HPDE6-E6E7 (cell line): ENCODE measurements at regions not wholly inside any gene's neighbourhood (a gene's known extent, or its start where the extent isn't known, plus 50 kb on each side); places are given as distances from the start of the nearest gene placed in this dataset.

Experiments
- DNase-seq: peaks from one replicate; pipeline ENCODE4 v3.0.0; 2011; ENCODE audit warnings: missing footprints; ENCODE audit errors: extremely low spot score

DNA sequence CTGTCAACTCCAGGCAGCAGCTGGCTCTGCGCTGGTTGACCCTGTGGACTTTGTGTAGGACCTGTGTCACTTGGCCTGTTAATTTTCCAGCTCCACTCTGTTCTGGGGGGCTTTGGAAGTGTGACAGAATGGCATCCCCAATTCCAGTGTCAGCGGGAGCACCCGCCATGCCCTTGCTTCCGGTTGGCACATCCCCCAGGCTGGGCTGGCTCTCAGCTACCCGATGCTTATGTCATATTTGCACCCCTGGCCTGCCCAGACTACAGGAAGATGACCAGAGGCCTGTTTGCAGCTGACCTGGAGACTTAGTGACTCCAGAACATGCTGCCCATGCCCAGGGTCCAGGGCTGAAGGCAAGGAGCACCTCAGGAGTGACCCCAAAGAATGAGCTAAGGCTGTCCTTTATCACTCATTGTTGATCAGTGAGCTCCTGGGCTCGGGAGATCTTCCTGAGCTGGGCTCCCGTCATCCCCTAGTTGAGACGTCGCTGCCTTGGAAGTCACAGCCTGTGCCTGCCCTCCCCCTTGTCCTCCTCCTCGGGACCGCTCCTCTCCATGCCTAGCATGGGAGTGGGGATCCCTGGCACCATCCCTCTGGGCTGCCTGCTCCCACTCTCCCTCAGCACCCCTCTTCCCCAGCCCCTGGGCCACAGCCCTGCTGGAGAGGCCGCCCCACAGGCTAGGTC is 163.4 kb upstream of the RTL1 start:
- DNase-seq, result no peak

DNA sequence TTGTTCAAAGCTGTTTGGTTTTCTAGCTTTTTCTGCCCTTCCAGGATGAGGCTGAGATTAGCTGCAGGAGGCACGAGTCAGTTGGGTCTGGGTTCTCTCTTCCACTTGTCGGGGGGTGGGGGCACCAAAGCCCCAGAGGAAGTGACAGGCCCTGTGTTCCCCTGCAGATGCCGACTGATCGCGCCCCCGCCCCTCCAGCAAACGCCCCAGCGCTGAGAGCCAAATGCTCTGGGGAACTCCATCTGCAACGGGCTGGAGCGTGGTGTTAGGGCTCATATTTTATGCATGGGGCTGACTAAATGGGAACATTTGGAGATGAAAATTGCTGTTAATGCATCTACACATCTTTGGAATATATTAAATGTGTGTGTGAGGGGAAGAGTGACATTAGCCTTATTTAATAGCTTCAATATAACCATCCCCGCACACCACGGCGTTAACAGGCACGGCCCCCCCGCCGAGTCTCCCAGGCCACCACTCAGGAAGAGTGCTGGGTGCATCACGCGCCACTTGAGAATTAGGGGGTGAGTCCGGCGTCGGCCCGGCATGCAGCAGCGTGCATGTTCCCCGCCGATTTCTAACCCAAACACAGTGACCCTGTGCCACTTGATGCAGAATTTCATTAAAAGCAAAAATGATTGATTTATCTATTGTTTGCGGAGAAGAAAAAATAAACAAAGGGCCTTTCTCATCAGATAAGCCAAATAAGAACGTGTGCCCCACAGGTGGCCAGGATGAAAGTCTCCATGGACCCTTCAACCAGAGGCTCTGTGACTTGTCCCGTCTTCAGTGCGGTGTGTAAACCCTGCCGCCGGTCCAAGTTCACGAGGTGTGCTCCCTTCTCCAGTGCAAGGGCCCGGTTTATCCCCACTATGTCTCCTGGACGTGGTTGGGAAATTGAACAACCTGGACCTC is 165.0 kb upstream of the RTL1 start:
- no peak for DNase-seq

DNA sequence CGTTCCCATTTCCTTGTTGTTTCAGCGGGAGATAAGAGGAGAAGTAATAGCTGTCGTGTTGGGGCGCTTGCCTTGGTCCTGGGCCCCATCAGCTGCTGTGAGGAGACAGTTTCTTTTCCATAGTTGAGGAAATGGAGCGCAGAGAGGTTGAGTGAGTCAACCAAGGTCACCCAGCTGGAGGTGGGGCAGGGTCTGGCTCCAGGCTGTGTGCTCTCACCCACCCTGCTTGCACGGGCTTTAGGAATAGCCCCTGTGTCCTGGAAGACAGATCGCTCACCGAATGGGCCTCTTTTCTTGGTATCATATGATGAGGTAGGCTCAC is 165.7 kb upstream of the RTL1 start:
- DNase-seq, result no peak

DNA sequence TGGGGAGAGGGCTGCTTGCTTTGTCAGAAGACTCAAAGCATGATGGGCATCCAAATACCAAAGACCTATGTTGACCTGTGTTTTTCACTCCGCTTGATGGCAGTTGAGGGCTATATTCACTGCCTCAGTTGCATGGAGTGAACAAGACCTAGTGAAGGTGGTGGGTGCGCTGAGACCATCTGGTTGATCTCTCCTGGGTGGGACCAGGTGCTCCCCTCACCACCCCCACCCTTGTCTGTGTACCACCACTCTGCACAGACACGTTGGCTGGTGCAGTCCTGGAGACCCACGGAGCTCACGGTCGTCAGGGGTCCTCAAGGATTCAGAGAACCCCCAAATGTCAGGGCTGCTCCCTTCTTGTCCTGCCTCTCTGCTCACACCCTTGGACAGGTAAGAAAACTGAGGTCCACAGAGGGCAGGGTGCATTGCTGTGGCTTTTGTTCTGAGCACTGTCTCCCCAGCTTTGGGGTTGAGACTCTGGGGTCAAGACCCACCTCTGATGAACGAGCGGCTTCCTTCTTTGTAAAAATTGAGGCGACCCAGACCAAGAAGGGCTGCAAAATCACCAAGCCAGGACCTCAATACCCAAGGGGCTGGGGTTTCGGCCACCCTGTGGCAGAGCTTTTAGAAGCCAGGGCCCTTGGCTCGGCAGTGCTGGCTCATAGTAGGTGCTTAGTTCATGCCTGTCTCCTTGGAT is 166.3 kb upstream of the RTL1 start:
- DNase-seq, result no peak

DNA sequence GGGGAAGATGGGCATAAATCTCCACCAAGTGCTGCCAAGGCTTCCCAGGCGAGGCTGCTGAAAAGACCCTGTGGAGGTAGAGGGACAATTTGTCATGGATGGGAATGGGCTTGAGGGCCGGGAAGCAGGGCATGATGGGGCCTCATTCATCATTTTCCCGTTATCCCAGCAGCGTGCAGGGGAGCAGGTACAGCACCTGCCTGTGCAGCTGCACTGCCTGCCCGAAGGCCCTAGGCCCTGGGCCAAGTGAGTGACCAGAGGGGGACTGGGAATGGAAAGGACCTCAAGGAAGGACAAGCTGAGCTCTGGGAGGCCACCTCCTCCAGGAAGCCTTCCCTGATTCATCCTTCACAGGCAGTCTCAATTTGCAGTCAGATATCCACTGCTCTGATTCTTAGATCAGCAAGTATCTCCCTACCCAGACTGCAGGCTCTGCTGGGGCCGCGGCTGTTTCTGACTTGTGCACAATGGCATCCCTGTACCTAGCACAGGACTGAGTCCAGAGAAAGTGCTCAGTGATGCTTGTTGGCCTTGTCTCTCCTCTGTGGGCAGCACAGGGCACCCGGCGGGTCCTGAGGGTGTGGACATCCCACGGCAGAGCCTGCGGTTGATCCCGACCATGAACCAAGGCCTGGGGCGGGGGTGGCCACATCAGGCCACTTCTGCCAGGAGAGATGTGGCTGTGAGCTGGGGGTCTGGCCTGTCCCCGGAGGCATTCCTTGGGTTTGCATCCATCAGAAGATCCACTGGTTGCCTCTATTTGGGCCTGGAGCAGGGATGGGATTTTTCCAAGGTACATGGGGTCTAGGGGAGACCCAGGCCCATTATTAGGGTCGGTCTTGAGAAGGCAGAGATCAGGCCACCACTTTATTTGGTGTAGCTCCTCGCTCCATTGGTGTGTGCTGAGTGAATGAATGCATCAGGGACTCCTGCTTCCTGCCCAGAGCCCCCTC is 167.3 kb upstream of the RTL1 start:
- no peak for DNase-seq

DNA sequence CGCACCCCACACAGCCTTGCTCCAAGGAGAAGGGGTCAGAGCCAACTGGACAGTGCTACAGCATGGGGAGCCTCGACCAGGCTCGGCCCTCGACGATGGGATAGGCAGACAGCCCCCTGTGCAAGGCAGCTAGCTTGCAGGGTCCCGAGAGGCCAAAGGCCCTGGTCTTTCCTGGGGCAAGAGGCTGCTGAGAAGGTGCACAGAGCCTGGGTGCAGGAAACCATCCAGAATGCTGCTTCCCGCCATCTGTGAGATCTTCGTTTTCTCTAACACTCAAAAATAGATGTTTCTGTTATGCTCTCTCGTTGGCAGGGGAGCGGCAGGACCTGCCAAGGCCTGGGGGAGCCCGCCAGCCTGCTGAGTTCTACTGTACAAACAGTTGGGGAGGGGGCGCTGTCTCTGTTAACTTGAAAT is 168.0 kb upstream of the RTL1 start:
- DNase-seq, result no peak

DNA sequence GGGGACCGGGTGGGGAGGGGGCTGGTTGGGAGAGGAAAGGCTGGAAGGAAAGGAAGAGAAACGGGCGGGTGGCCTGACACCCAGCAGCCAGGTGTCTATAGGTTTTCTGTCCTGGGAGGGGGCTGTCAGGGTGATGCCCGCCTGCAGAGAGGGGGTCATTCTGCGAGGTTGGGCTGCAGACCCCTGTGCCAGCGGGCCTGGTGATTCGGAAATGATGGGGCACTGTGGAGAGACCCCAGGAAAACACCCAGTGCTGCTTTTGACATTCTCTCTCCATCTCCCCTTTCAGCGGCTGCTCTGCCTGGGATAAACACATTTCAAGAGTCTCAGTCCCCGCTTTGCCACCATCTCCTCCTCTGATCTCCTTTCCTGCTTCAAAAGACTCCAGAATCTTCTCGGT is 168.5 kb upstream of the RTL1 start:
- DNase-seq, result no peak

DNA sequence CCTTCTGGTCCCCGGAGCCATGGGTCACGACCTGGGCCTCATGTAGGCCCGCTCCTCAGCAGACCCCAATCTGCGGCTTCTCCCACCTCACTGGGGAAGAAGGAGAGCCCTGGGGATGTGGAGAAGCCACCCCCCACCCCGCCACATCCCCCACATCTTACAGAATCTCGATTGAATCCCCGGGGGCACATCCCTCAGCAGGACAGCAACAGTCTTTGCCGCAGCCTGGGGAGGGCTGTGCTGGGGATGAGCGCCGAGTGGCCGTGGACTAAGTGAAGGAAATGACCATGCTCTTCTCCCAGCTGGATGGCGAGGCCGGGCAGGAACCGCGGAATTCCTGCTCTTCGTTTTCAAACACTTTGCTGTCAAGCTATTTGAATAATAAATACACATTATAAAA is 169.0 kb upstream of the RTL1 start:
- no peak for DNase-seq

DNA sequence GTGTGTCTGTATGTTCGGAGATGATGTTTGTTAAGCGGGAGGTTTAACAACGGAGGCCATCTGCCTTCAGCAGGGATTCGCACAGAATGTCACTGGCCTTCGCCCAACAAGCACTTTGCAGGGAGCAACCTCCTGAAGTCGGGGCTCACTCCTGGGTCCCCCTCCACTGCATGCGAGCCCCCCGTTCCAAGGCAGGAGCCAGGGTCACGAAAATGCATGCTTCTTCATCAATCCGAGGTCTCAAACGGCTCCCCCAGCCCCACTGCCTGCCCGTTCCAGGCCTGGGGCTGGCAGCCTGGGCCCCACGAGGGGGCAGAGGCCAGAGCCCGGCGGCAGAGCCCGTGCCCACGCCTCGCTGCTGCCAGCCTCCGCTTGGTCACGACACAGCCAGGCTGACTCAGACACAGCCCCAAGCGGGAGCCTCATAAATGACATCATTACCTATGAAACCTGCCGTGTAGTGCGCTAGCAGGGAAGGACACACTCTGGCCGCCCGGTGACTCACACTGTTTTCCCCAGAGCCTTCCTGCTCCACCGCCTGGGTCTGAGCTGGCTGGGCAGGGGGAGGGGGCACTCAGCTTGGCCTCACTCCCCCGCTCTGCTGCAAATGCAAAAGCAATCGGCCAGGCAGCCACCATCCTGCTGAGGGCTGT is 169.5 kb upstream of the RTL1 start:
- peak; percentile 95 for DNase-seq

DNA sequence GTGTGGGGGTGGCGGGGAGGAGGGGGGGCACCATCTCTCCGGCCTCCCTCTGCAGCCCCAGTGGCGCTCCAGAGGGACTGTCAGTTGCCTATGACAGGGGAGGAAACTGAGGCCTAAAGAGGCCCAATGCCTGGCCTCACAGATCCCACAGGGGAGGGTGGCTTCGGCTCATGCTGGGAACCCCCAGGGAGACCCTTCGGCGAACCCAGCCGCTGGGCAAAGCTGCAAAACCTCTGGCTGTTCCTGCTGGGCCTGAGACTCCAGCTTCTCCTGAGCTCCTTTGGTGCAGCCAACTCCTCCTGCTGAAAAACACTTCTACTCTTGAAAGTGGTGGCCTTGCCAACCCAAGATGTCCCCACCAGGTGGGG is 170.1 kb upstream of the RTL1 start:
- no peak for DNase-seq

DNA sequence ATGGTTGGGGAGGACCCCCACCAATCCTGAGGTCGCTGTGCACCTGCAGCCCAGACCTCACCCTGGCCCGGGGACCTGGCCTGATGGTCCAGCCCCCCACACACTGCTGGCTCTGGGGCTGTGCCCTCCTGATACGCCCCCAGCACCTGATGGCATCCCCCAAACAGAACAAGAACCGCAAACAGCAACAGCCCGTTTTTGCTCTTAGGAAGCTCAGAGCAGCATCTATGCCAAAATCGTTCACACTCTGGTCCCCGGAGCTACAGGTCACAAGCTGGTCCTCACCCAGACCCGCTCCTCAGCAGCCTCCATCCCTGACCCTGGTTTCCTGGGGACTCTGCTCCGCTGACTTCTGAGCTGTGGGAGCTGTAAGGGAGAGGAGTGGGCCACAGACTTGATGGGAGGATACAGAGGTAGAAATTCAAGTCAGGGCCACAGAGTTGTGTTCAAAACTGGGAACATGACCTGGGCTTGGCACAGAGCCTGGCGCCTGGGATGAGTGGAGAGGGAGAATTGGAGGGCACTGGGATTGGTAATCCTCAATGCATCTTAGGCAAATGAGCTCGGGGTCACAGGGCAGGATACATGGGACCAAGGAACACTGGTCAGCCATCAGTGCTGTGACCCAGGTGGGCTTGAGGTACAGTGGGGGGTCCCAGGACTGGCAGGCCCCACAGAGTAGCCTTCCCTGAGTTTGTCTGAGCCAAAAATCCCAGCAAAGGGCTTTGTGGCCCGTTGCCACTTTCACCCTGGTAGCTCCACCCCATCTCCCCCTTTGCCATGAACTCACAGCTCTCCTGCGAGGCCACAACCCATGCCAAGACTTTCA is 170.9 kb upstream of the RTL1 start:
- DNase-seq, result no peak

DNA sequence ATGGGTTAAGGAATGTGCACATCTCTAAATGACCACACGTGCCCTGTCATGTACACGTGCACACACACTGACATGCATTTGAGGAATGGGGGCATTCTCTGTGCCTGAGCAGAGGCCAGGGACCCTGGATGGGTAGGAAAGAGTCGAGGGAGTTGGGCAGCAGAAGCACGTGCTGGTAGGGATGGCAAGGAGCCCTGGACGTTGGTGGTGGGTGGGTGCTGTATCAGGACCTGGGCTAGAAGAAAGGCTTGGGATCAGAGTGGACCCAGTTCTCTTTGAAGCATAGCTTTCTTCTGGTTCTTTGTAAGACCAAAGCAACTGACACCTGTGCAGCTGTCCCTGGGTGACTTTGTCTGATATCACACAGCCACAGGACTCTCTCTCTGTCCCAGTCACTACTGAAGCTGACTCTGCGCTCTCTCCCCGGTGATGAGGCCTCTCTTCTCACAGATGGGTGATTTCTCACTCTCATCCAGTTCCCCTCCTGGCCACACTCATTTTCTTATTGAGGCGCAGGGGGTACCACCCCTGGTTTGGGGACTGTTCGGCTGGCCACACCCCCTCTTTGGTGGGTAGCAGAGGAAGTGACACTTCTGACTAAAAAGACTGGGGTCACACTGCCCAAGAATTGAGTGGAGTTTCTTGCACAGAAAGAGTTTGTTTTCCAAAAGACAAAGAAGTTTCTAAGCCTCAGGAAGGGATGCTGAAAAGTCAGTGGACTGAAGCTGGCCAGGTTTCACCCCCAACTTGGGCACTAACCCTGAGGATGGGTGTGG is 171.7 kb upstream of the RTL1 start:
- no peak for DNase-seq

DNA sequence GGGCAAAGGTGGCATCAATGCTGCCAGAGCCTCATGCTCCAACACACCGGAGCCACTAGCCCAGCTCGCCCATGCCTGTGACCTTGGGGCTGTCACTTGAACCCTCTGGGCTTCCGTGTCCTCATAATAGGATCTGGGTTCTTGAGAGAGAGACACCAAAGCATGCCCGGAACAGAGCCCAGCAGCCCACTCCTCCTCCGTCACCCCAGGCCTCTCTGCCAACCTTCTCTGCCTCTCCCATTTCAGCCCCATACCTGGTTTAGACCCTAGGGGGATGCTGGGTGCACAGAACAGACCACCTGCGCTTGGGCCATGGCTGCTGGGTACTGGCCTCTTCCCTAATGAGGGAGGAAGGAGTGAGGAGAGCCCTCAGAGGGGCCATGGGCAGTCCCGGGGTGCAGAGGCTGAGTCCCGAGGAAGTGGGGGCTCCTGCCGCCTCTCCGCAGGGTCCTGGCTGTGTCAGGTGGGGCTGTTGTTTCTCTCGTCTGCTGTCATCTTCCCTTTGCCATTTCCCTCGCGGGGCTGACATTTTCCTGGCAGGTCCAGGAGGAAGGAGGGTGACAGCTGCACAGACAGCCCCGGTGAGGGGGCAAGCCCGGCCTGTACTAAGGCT is 172.4 kb upstream of the RTL1 start:
- DNase-seq, result no peak

DNA sequence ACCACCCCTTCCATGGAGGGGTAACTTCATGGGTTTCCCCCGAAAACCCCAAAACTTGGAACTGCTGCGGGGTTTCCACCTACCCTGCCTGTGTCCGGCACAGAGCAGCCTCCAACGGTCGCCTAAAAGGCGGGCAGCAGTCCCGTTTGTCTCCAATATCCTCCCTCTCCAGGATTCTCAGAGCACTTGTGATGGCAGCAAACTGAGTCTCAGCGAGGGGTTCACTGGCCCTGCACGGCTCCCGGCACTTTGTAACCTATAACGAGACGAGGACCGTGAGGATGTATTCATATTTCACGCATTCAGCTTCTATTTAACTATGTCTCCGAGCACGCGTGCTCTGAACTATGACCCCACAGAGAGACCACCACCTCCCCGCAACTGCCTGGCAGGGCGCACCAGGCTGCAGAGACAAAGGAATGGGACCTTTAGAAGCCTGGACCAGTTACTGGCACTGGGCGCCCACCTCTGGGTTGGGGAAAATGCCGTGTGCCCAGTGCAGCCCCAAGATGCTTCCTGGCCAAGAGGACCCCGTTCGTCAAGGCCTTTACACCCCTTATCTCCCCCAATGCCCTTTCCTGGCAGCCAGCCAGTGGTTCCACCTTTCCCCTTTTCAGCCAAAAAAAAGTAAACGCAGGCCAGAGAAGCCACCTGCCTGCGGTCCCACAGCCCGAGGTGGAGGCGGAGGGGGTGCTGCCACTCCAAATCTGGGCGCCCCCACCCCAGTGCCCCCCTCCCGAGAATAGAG is 173.1 kb upstream of the RTL1 start:
- no peak for DNase-seq

DNA sequence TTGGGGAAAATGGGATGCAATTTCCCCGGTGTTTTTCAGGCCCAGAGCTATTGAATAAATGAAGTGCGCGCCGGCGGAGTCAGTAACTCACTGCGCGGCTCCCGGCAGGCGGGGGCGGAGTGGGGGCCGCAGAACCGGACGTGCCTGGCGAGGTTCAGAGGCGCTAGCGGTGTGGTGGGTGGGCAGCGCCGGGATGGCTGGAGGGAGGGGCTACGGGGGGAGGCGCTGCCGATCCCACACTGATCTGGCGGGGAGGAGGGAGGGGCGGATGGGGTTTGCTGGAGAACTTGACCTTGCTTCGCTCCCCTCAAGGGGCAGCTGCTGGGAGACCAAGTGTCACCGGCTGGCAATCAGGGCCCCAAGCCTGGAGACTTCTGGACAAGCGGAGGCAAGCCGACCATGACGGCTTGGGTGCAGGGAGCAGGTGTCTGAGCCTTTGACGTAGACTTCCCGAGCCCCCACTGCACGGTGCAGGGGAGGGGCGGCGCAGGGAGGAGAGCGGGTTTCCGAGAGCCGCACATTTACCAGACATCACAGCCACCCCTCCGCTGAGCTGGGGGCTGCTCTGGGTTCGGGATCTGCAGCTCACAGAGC is 174.1 kb upstream of the RTL1 start:
- no peak for DNase-seq

DNA sequence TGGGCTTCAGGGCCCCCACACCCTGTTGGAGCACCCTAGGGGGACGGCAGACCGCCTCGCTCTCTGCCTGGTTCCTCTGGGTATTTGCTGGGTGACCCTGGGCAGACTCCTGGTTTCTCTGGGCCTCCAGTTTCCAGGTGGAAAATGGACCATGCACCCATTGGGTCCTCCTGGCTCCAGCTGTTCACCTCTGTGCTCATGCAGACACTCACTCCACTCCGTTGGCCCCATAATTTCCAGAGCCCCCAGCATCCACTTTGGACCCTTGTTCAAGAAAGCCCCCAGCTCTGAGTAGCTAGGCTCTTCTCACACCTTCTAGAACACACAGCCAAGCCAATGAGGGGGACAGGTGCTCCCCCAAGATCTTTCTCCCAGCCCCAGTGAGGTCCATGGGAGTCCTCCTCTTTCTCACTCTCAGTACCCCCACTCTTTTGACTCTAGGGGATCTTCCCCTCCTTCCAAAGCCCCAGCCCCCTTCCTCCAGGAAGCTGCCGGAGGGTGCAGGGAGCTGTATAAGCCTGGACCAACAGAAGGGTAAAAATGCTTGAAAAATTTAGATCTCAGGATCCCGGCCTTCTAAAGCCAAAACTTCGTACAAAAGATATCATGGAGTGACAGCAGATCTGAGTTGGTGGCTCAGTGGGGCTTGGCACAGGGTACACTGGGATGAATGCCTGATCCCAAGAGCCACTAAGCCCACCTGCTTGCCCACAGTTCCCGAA is 174.8 kb upstream of the RTL1 start:
- DNase-seq, result no peak

DNA sequence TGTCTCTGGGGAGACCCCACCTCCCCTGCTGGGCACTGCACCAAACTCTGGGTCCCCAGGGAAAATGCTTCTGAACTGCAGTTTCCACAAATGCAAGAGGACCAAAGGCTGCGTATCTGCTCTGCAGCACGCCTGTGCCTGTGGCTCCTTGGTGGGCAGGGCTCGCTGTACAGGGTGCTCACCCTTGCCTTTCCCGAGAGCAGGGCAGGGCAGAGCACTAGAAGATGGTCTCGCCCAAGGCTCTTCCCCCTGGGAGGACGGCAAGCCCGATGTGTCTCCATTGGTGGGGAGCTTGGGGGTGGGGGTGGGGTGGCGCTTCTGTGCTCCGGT is 175.3 kb upstream of the RTL1 start:
- DNase-seq, result no peak
